ENCODE measurements at regions not wholly inside any gene's neighbourhood (a gene's known extent, or its start where the extent isn't known, plus 50 kb on each side); places are given as distances from the start of the nearest gene placed in this dataset.

- no peak overlapping the region for H3K27ac ChIP-seq (ENCODE audit: low read depth, low read length, poor library complexity, severe bottlenecking)
- no peaks in the 10 kb centered on the region for H3K9me3 ChIP-seq (ENCODE audit: low read length)
- no peaks in the 10 kb centered on the region for H3F3A ChIP-seq (ENCODE audit: insufficient read depth, low read length)
- no peaks in the 10 kb centered on the region for H3K79me2 ChIP-seq (ENCODE audit: insufficient read depth, low read length)
- no peaks in the 10 kb centered on the region for H3K4me1 ChIP-seq (ENCODE audit: insufficient read depth, low read length, severe bottlenecking)
- H3K27me3 ChIP-seq (ENCODE audit: insufficient read depth, low read length) = no peaks in the 10 kb centered on the region; the same call in 1 of the 2 replicates
- TF ChIP-seq EZH2 (IDR thresholded peaks at IDR 0.05; ENCODE audit: borderline replicate concordance, low read length) (no peak), CTCF (IDR thresholded peaks at IDR 0.05; ENCODE audit: low read length) (no peak)
- no peaks in the 10 kb centered on the region for H4K20me1 ChIP-seq (ENCODE audit: insufficient read depth, low read length)
- H2AFZ ChIP-seq (ENCODE audit: low read length) = no peak overlapping the region
- H3K36me3 ChIP-seq (ENCODE audit: insufficient read depth, low read length) = no peaks in the 10 kb centered on the region
- no peak overlapping the region for H3K4me2 ChIP-seq (ENCODE audit: low read length)
- H3K9ac ChIP-seq (ENCODE audit: low read length) = no peak overlapping the region
- H3K4me3 ChIP-seq (ENCODE audit: low read depth, low read length, poor library complexity, severe bottlenecking) = no peak overlapping the region
- H3K9me2 ChIP-seq (ENCODE audit: low read depth, low read length) = no peaks in the 10 kb centered on the region
Observed at GRCh38 chr17:63308272-63308671, 137.8 kb downstream of the CYB561 start.

GRCh38 chr17:63309021-63309420, 137.1 kb downstream of the CYB561 start:
- Histone ChIP-seq H3K4me2 (ENCODE audit: low read length) (no peak overlapping the region), H3K9ac (ENCODE audit: low read length) (no peak overlapping the region), H3K79me2 (ENCODE audit: insufficient read depth, low read length) (no peaks in the 10 kb centered on the region), H3F3A (ENCODE audit: insufficient read depth, low read length) (no peaks in the 10 kb centered on the region), H3K27me3 (ENCODE audit: insufficient read depth, low read length) (no peaks in the 10 kb centered on the region; the same call in 1 of the 2 replicates), H2AFZ (ENCODE audit: low read length) (no peak overlapping the region), H3K36me3 (ENCODE audit: insufficient read depth, low read length) (no peaks in the 10 kb centered on the region), H3K4me3 (ENCODE audit: low read depth, low read length, poor library complexity, severe bottlenecking) (no peak overlapping the region), H3K27ac (ENCODE audit: low read depth, low read length, poor library complexity, severe bottlenecking) (no peak overlapping the region), H3K9me3 (ENCODE audit: low read length) (no peaks in the 10 kb centered on the region), H4K20me1 (ENCODE audit: insufficient read depth, low read length) (no peaks in the 10 kb centered on the region), H3K9me2 (ENCODE audit: low read depth, low read length) (no peaks in the 10 kb centered on the region), H3K4me1 (ENCODE audit: insufficient read depth, low read length, severe bottlenecking) (no peaks in the 10 kb centered on the region)
- no peak for TF ChIP-seq EZH2 (IDR thresholded peaks at IDR 0.05; ENCODE audit: borderline replicate concordance, low read length)
- no peak for TF ChIP-seq CTCF (IDR thresholded peaks at IDR 0.05; ENCODE audit: low read length)

GRCh38 chr17:63311416-63311937, 134.6 kb downstream of the CYB561 start:
- H3F3A ChIP-seq (ENCODE audit: insufficient read depth, low read length) = no peaks in the 10 kb centered on the region
- no peak for TF ChIP-seq CTCF (IDR thresholded peaks at IDR 0.05; ENCODE audit: low read length)
- TF ChIP-seq EZH2 (IDR thresholded peaks at IDR 0.05; ENCODE audit: borderline replicate concordance, low read length) = no peak
- no peaks in the 10 kb centered on the region for H4K20me1 ChIP-seq (ENCODE audit: insufficient read depth, low read length)

More at GRCh38 chr17:63311416-63311937, 134.6 kb downstream of the CYB561 start:
- Histone ChIP-seq H3K9me2 (ENCODE audit: low read depth, low read length) (no peaks in the 10 kb centered on the region), H3K9me3 (ENCODE audit: low read length) (no peaks in the 10 kb centered on the region), H3K4me1 (ENCODE audit: insufficient read depth, low read length, severe bottlenecking) (no peaks in the 10 kb centered on the region), H3K4me3 (ENCODE audit: low read depth, low read length, poor library complexity, severe bottlenecking) (no peak overlapping the region), H2AFZ (ENCODE audit: low read length) (no peak overlapping the region), H3K27me3 (ENCODE audit: insufficient read depth, low read length) (no peaks in the 10 kb centered on the region; the same call in 1 of the 2 replicates), H3K27ac (ENCODE audit: low read depth, low read length, poor library complexity, severe bottlenecking) (no peak overlapping the region), H3K36me3 (ENCODE audit: insufficient read depth, low read length) (no peaks in the 10 kb centered on the region), H3K4me2 (ENCODE audit: low read length) (no peak overlapping the region), H3K79me2 (ENCODE audit: insufficient read depth, low read length) (no peaks in the 10 kb centered on the region), H3K9ac (ENCODE audit: low read length) (no peak overlapping the region)
